Caco-2 (cell line): ENCODE measurements at regions not wholly inside any gene's neighbourhood (a gene's known extent, or its start where the extent isn't known, plus 50 kb on each side); places are given as distances from the start of the nearest gene placed in this dataset.

Experiments
- BruUV-seq: library from RNA; stranded (reverse); fragments of 400-500 nt; replicated peaks from 2 replicates; lab custom pipeline; 2021; lab: Mats Ljungman, UMichigan
- CTCF ChIA-PET: fragments of 300-600 bp; sonication (Branson Sonifier 250); formaldehyde crosslinking; loops from one replicate; lab custom pipeline; 2022; ENCODE audit warnings: antibody characterized with exemption; lab: Charles Lee
- POLR2A ChIA-PET: fragments of 300-600 bp; sonication (Branson Sonifier 250); formaldehyde crosslinking; loops from one replicate; lab custom pipeline; 2022; ENCODE audit warnings: antibody characterized with exemption; lab: Charles Lee
- DNase-seq, 2 experiments: peaks; one replicate each; pipeline versions ENCODE4 v3.0.0 to v3.0.0-alpha.2; 2020 to 2022
- H3K27me3 ChIP-seq: replicated peaks from 2 replicates; pipeline ENCODE4 v1.6.0; 2011; ENCODE audit warnings: low read length; ENCODE audit not compliant: control insufficient read depth, insufficient read depth
- H3K36me3 ChIP-seq: 2 replicates; pipeline ENCODE4 v1.5.1; 2011; ENCODE audit warnings: low read length; ENCODE audit not compliant: control insufficient read depth, insufficient read depth
- H3K4me1 ChIP-seq: fragments of 250-450 bp; sonication (Bioruptor Pico); 2 replicates; pipeline ENCODE4 v1.5.1; 2020; ENCODE audit warnings: mild to moderate bottlenecking
- H3K4me3 ChIP-seq: 2 replicates; pipeline ENCODE4 v1.5.1; 2011; ENCODE audit warnings: low read depth, mild to moderate bottlenecking, control low read depth, low read length
- H3K9me3 ChIP-seq: fragments of 250-450 bp; sonication (Bioruptor Pico); 2 replicates; pipeline ENCODE4 v1.5.1; 2020; ENCODE audit warnings: mild to moderate bottlenecking, moderate library complexity
- H3K27ac Mint-ChIP-seq: one replicate; pipeline ENCODE4 v1.8.0; 2022; ENCODE audit warnings: mixed read lengths; ENCODE audit not compliant: unreplicated experiment
- H3K27me3 Mint-ChIP-seq: one replicate; pipeline ENCODE4 v1.8.0; 2022; ENCODE audit warnings: mixed read lengths; ENCODE audit not compliant: insufficient read depth, unreplicated experiment
- H3K36me3 Mint-ChIP-seq: one replicate; pipeline ENCODE4 v1.8.0; 2022; ENCODE audit warnings: mild to moderate bottlenecking, mixed read lengths; ENCODE audit not compliant: insufficient read depth, unreplicated experiment
- H3K4me1 Mint-ChIP-seq: one replicate; pipeline ENCODE4 v1.8.0; 2022; ENCODE audit warnings: low read depth, mixed read lengths; ENCODE audit not compliant: unreplicated experiment
- H3K4me3 Mint-ChIP-seq: one replicate; pipeline ENCODE4 v1.8.0; 2022; ENCODE audit warnings: mild to moderate bottlenecking, moderate library complexity, mixed read lengths; ENCODE audit not compliant: unreplicated experiment
- H3K9me3 Mint-ChIP-seq: one replicate; pipeline ENCODE4 v1.8.0; 2022; ENCODE audit warnings: mixed read lengths; ENCODE audit not compliant: unreplicated experiment
- intact Hi-C: fragments of 100-400 bp; cut with micrococcal nuclease; formaldehyde crosslinking; loops from one replicate; pipeline ENCODE4 v1.10.0; 2022; ENCODE audit not compliant: unreplicated experiment
- TF ChIP-seq, protein P1 (sequence below), 2 experiments: fragments of 200-600 bp in 1 of 2; IDR thresholded peaks; 1 replicate in 1 of 2; 2 replicates in 1 of 2; pipeline versions ENCODE4 v1.5.1 to v1.8.0; 2011 to 2022; ENCODE audit warnings: antibody characterized with exemption in 1 of 2, control low read depth in 1 of 2, inconsistent platforms in 1 of 2, low read depth in 1 of 2, low read length in 1 of 2, mild to moderate bottlenecking in 1 of 2, moderate library complexity in 1 of 2; ENCODE audit not compliant: insufficient read depth in 1 of 2, severe bottlenecking in 1 of 2, unreplicated experiment in 1 of 2

DNA sequence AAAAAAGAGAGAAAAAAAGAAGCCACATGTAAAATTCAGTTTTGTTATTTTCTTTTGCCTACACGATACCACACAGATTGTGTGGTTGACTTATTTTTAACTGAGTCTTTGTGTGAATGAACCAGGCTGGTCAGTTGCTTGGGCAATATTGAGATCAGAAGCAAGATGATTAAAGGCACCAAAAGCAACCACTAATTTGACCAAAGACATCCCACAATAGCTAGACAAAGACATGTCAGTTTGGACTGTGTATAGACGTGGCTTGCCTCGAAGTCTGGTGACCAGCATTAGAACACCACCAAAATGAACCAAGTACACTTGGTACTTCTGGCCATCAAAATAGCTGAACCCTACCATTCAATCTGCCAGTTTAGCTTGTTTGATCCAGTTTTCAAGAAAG, 340.6 kb upstream of the TBX3 start:
- intact Hi-C loops, result no loop called here
- H3K4me1 Mint-ChIP-seq, result no peaks in the 10 kb centered on the region
- no TSS peak for BruUV-seq
- POLR2A ChIA-PET, result no interaction called here
- Histone ChIP-seq H3K27me3 (no peaks in the 10 kb centered on the region), H3K9me3 (no peaks in the 10 kb centered on the region), H3K36me3 (no peaks in the 10 kb centered on the region), H3K4me1 (no peaks in the 10 kb centered on the region), H3K4me3 (no peak overlapping the region)
- H3K36me3 Mint-ChIP-seq, result no peaks in the 10 kb centered on the region
- TF ChIP-seq, protein P1, sequence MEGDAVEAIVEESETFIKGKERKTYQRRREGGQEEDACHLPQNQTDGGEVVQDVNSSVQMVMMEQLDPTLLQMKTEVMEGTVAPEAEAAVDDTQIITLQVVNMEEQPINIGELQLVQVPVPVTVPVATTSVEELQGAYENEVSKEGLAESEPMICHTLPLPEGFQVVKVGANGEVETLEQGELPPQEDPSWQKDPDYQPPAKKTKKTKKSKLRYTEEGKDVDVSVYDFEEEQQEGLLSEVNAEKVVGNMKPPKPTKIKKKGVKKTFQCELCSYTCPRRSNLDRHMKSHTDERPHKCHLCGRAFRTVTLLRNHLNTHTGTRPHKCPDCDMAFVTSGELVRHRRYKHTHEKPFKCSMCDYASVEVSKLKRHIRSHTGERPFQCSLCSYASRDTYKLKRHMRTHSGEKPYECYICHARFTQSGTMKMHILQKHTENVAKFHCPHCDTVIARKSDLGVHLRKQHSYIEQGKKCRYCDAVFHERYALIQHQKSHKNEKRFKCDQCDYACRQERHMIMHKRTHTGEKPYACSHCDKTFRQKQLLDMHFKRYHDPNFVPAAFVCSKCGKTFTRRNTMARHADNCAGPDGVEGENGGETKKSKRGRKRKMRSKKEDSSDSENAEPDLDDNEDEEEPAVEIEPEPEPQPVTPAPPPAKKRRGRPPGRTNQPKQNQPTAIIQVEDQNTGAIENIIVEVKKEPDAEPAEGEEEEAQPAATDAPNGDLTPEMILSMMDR (IDR thresholded peaks at IDR 0.05; ENCODE audit: insufficient read depth in 1 of 2, low read depth in 1 of 2, low read length in 1 of 2, severe bottlenecking in 1 of 2, unreplicated experiment in 1 of 2), result no peak
- no peak overlapping the region for H3K27ac Mint-ChIP-seq
- DNase-seq, result no peak
- H3K4me3 Mint-ChIP-seq, result no peak overlapping the region
- no peaks in the 10 kb centered on the region for H3K9me3 Mint-ChIP-seq
- CTCF ChIA-PET, result no interaction called here
- H3K27me3 Mint-ChIP-seq, result no peaks in the 10 kb centered on the region

DNA sequence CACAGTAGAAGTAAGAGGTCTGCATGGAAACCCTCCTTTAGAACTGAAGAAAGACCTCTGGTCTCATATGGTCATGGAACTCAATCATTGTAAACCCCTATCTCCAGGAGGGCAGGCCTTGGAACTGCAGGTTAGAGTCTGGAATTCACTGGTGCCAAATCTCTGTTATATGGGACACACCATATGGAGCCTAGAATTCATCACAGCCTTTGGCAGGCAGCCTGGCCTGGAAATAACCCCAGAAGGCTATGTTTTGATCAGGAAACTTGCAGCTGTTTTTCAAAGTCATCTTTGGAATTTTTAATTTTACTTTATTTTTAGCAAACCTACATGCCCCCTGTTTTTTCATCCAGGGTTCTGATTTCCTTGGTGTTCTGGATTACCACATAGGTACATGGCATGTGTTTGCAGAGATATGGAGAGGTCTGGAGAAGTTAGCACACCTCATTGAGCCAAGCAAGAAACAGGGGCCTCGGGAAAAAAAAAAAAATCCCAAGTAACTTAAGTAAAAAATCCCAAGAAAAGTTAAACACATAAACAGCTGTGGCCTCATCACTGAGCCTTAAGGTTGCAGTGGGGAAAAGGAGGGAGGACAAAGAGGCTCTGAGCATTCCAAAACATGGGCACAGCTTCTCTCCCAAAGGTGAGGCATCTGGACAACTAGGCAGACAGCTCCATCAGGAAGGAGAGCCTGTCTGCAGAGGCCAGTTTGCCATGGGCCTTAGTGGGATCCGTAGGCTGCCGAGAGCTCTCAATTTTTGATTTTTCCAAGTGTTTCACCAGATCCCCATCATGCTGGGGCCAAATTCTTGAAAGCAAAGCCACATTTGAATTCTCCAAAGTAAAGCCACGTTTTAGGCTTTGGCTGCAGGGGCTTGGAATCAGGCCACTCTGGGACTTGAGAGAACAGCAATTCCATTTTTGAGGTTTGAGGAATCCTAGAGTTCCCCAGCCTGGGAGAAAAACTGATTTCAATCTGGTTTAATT, 339.6 kb upstream of the TBX3 start:
- CTCF ChIA-PET, result no interaction called here
- no TSS peak for BruUV-seq
- H3K9me3 ChIP-seq, result no peaks in the 10 kb centered on the region
- no peaks in the 10 kb centered on the region for H3K27me3 Mint-ChIP-seq
- no peaks in the 10 kb centered on the region for H3K27me3 ChIP-seq
- intact Hi-C loops, result no loop called here
- H3K36me3 ChIP-seq, result no peaks in the 10 kb centered on the region
- H3K4me1 ChIP-seq, result no peaks in the 10 kb centered on the region
- H3K4me1 Mint-ChIP-seq, result no peaks in the 10 kb centered on the region
- H3K27ac Mint-ChIP-seq, result no peak overlapping the region
- no peaks in the 10 kb centered on the region for H3K36me3 Mint-ChIP-seq
- DNase-seq, result no peak
- no peak overlapping the region for H3K4me3 ChIP-seq
- POLR2A ChIA-PET, result no interaction called here
- TF ChIP-seq, protein P1 (IDR thresholded peaks at IDR 0.05; ENCODE audit: insufficient read depth in 1 of 2, low read depth in 1 of 2, low read length in 1 of 2, severe bottlenecking in 1 of 2, unreplicated experiment in 1 of 2), result no peak
- H3K9me3 Mint-ChIP-seq, result peaks cover 4% of the 10 kb centered on the region
- H3K4me3 Mint-ChIP-seq, result no peak overlapping the region

DNA sequence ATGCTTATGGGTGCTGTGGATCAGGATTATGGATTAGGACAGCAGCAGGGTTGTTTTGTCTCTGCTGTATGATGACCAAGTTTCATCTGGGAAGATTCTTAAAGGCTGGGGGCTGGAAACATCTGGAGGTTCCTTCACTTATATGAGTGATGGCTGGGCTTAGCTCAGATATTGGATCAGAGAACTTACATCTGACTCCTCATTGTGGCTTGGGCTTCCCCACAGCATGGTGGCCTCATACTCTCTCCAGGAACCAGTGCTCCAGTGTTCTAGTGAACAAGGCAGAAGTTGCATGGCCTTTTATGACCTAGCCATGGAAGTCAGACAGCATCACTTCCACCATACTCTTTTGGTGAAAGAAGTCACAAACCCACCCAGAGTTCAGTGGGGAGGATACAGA, 336.1 kb upstream of the TBX3 start:
- Histone ChIP-seq H3K27me3 (no peaks in the 10 kb centered on the region), H3K9me3 (no peaks in the 10 kb centered on the region), H3K36me3 (no peaks in the 10 kb centered on the region), H3K4me1 (no peaks in the 10 kb centered on the region), H3K4me3 (no peak overlapping the region)
- H3K9me3 Mint-ChIP-seq, result peaks cover 12% of the 10 kb centered on the region
- no peaks in the 10 kb centered on the region for H3K4me1 Mint-ChIP-seq
- no peak overlapping the region for H3K27ac Mint-ChIP-seq
- H3K4me3 Mint-ChIP-seq, result no peak overlapping the region
- DNase-seq, result no peak
- intact Hi-C loops, result no loop called here
- H3K36me3 Mint-ChIP-seq, result no peaks in the 10 kb centered on the region
- TF ChIP-seq, protein P1 (IDR thresholded peaks at IDR 0.05; ENCODE audit: insufficient read depth in 1 of 2, low read depth in 1 of 2, low read length in 1 of 2, severe bottlenecking in 1 of 2, unreplicated experiment in 1 of 2), result no peak
- CTCF ChIA-PET, result no interaction called here
- BruUV-seq, result no TSS peak
- POLR2A ChIA-PET, result interaction anchor here (0.5 kb wide), 1 partner anchor 19 kb away, joined by 5 read pairs; no protein-coding TSS in a partner anchor
- H3K27me3 Mint-ChIP-seq, result no peaks in the 10 kb centered on the region
